ENCODE measurements at regions not wholly inside any gene's neighbourhood (a gene's known extent, or its start where the extent isn't known, plus 50 kb on each side); places are given as distances from the start of the nearest gene placed in this dataset.

DNA sequence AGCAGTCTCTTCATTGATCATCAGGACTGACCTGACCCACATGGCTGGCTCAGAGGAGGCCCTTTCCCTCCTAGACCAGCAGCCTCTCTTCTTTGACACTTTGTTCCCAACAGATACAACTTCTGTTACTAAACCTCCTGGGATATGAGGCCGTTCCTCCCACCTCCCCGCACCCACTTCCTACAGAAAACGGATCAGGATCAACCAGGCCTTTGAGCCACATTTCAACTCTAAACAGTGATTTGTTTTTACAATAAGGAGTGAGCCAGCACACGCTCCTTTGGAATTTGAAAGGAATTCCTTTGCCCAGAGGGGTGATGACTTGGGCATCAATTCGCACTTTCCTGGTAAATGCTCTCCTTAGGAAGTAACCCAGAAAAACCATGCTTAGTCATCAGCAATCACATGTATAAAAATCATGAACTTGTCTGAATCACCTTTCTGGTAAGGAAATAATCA, 180.4 kb downstream of the FAM124B start:
- TF ChIP-seq, protein P1, sequence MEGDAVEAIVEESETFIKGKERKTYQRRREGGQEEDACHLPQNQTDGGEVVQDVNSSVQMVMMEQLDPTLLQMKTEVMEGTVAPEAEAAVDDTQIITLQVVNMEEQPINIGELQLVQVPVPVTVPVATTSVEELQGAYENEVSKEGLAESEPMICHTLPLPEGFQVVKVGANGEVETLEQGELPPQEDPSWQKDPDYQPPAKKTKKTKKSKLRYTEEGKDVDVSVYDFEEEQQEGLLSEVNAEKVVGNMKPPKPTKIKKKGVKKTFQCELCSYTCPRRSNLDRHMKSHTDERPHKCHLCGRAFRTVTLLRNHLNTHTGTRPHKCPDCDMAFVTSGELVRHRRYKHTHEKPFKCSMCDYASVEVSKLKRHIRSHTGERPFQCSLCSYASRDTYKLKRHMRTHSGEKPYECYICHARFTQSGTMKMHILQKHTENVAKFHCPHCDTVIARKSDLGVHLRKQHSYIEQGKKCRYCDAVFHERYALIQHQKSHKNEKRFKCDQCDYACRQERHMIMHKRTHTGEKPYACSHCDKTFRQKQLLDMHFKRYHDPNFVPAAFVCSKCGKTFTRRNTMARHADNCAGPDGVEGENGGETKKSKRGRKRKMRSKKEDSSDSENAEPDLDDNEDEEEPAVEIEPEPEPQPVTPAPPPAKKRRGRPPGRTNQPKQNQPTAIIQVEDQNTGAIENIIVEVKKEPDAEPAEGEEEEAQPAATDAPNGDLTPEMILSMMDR (conservative IDR thresholded peaks at IDR 0.05; ENCODE audit: low read length): no peak
- TF ChIP-seq EZH2phosphoT487 (IDR thresholded peaks at IDR 0.05; ENCODE audit: borderline replicate concordance): no peak
